NCI-H2081 treated with DMSO at 0.1 percent for 48 hours (cell line): ENCODE measurements at regions not wholly inside any gene's neighbourhood (a gene's known extent, or its start where the extent isn't known, plus 50 kb on each side); places are given as distances from the start of the nearest gene placed in this dataset.
A peak's percentile ranks its signal among the peaks of the same experiment; 100 is the strongest.

Source experiments
- DNase-seq: peaks from one replicate; lab custom pipeline; 2025; lab: John Stamatoyannopoulos, UW

DNA sequence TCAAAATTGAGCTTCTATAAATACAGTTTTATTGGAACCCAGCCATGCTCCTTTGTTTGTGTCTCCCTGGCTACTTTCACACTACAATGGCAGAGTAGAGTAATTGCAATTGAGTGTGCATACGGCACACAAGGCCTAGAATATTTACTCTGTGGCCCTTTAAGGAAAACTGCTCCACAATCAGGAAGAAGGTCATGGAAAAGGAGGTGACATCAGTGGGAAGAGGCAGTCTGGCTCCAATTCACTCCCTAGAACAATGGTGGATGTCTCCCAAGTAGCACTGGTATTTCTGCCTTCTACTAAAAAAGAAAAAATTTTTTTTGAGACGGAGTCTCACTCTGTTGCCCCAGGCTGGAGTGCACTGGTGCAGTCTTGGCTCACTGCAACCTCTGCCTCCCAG is 51.3 kb downstream of the KRTAP19-8 start:
- DNase-seq = no peak

DNA sequence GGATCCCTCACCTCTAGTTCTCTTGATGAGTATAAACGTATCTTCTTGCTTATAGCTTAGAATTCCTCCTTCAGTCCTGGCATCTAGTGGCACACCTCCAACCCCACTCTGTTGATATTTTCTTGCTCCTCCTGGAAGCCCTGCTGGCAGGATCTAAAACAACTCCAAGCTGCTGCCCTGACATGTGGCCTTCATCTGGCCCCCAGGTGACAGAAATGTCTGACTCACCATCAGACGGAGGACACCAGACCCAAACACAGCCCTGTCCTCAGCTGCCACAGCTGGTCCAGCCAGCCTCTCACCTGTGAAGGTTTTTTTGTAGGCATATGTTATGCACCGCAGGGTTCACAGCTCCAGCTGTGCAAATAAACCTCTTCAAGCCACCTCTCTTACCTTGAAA is 53.4 kb downstream of the KRTAP19-8 start:
- DNase-seq = peak; percentile 2

DNA sequence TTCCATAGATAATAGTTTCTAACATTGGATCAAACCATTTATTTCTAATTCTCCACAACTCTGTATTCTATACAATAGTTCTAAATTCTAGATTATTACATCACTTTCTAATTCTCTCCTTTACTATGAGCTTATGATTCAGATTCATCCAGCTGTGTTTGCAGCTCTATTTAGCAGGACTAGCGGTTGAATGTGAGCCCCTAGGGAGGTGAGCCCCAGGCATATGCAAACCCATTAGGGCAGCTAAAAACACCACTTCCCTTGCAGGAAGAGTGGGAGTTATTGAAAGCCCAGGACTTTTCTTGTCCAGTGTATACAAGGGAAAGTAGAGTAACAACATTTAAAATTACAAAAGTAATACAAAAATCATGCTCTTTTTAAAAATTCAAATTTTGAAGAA is 56.9 kb downstream of the KRTAP19-8 start:
- peak; percentile 18 for DNase-seq

DNA sequence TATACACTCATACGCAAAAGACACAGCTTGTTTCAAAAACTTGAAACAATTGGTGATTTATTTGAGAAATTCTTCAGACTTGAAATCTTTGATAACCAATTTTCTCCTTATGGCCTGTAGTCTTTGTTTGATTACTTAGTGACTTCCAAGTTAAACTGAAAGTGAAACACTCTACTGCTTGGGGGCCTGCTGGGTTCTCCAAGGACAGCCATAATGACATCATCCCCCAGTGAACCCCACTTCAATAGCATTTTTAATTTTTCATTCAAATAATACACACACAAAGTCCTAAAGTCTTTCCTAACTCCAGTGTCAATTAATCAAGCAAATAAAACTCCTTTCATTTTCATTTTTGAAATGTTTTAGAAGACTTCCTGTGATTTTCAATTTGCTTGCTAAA is 59.2 kb downstream of the KRTAP19-8 start:
- DNase-seq = no peak

DNA sequence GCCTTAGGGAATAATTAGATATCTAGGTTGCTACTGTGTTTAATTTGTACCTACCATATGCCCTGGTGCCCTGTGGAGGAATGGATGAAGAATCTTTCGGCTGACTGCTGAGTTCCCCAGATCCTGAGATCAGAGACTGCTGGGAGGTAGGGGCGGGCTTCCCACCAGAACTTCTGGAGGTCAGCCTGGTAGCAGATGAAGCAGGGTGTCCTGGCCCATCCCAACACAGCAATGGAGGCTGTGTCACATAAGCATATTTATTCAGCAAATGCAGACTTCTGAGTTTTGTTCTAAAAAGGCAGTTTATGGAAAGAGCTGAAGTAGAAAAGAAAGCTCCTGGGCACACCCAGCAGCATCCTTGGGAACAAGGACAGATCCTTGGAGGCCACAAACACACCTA is 74.0 kb downstream of the KRTAP19-8 start:
- no peak for DNase-seq

DNA sequence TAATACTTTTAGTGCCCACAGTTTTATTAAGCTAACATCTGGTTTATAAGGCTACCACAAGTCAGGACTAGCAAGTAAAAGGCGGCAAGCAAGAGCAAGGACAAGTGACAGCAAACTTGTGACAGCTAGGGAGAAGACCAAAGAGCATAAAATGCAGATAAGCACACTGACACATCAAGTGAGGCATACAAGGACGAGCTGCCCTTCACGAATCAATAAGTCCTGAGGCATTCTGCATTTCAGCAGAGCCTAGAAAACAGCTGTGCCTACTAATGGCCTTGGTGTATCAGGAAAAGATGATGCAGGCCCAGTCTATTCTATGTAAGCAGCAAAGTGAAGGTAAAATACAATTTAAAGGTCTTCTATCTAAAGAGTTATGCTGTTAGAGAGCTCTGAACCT is 74.8 kb downstream of the KRTAP19-8 start:
- DNase-seq = no peak

DNA sequence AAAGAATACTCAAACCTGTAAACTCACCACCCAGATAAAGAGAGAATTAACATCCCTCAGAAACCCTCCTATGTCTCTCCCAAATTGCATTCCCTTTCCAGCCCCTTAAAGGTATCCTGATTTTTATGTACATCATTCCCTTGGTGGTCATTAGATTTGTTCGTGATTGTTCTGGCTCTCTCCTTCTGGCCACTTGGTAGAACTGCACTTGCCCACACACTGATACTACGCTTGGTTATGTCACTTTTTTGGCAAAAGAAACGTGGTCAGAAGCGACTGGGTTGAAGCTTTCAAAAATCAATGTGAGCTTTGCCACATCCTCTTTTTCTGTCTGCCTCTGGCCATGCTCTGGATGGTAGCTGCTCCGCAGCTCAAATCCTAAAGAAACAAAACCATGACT is 76.3 kb downstream of the KRTAP19-8 start:
- DNase-seq = no peak

DNA sequence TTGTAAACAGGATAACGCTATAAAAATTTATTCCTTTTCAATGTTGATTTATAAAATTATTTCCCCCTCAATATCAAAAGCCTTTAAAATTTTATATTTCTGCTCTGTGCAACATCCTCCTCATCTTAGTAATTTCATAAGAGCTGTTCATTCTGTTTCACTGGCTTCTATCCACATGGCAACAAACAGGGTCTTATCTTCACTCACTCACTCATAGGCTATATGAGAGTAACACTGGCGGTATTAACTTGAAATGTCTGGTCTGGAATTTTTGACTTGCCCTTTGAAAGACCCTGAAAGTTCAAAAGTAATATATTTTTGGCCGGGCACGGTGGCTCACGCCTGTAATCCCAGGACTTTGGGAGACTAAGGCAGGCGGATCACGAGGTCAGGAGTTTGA is 77.4 kb upstream of the KRTAP11-1 start:
- no peak for DNase-seq

DNA sequence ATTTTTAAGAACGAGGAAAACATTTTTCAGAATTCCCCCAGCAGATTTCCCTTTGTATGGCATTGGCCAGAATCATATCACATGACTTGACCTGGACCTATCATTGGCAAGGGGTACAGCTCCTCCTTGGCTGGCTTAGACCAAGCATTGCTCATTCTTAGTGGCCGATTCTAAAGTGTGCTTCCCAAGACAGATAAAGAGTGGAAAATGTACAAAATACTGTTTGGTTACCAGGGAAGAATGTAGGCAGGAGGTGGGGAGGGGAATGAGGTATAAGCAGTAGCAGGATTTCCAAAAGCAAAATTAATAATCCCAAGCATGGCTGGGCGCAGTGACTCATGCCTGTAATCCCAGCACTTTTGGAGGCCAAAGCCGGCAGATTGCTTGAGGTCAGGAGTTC is 75.6 kb upstream of the KRTAP11-1 start:
- DNase-seq = no peak

DNA sequence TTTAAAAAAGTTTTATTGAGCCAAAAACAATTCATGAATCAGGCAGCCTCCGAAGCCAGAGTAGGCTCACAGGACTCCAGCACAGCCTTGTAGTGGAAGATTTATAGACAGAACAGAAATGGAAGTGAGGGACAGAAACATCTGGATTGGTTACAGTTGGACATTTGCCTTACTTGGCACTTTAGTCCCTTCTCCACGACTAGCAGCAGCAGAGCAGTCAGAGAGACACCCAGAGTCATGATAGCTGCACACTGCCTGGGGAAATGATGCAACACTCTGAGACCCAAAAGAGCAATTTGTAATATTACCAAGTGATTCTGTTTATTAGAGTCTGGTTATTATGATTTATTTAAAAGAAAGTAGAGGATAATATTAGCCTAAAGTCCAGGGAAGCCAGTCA is 72.2 kb upstream of the KRTAP11-1 start:
- DNase-seq = no peak

DNA sequence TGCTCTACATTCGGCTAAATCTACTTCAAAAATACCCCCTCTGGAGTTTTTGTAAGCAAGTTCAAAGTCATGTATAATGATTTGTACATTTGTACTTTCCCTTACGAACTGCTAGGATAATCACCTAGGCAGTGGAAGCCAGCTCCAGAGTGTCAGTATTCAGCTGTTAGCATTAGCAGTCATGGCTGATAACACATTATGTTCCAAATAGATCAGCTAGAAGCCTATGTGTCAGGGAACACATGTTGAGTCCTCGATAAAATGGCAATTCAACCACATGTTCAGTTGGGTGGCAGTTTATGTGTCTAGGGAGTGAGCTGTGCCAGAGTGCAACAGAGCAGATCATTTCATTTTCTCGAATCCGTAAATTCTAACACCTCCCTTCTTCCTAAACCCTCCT is 65.8 kb upstream of the KRTAP11-1 start:
- no peak for DNase-seq

DNA sequence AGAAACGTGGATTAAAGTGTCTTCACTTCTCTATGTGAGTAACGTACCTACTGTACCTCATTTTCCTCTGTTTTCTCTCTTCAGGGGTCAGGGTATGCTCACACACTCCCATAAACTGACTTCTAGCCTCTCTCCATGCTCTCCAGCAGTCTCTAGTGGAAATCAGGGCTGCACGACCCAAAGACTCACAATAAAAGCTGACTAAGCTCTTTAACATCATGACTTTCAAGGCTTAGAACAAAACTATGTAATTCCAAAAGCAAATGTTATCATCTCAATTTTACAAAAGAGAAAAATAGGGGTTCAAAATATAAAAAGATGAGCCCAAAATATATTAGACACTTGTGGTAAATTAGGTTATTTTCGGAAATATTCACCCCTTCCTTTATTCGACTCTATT is 62.5 kb upstream of the KRTAP11-1 start:
- no peak for DNase-seq

DNA sequence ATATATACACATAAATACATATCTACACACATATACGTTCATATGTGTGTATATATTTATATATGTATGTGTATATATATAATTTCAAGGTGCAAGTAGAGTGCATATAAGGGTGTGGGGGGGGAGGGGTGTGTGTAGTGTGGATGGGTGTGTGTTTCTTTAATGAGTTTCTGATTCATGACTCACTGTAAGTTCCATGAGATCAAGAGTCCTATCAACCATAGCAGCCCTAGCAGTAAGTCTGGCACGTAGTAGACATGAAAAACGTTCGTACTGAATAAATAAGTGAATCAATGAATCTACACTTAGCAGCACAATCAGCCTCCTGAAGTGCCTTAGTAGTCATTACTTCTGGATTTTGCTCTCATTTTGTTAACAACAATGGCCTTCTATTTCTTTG is 61.9 kb upstream of the KRTAP11-1 start:
- no peak for DNase-seq

DNA sequence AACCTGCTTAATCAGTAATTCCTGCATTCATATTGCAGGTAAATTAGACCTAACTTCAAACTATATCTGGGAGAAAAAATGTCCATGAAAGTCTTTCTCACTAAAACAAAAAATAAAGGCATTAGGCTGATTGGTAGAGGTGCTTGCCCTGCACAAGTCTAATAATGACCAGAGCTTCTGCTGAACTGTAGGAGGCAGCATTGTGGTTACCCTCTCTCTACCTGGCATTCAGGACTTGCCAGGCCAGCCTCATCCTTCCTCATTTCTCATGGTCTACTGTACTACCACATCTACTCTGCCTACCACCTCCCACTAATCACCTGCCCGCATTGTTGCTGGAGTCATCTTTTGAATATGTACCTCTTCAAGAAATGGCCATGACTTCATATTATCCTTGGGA is 60.8 kb upstream of the KRTAP11-1 start:
- no peak for DNase-seq

DNA sequence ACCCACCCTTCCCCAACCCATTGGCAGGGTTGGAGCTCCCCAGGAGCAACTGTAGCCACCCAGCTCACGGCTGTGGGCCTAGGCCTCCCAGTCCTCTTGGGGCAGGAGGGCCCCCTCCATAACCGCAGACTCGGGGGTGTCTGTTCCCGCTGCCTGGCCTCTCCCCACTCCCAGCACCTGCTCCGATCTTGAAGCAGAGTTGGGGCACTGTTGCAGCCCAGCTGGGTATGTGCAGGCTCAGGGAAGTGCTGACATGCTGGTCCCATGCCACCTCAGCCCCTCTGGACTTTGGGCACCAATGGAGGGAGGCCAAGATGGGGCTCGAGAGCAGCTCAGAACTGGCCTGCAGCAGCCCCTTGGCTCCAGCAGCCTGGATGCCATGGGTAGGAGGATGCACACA is 54.8 kb upstream of the KRTAP11-1 start:
- no peak for DNase-seq

DNA sequence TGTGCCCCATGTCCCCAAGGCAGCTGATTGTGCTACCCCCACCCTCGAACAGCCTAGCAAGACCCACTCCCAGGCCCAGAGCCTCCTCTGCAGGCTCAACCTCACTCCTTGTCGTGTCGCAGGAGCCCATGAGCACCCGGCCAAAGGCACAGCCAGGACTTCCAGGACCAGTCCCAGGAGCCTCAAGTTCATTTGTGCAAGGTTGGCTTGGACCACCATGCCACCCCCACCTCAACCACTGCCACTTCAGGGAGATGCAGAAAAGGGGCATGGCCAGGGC is 54.4 kb upstream of the KRTAP11-1 start:
- DNase-seq = no peak

DNA sequence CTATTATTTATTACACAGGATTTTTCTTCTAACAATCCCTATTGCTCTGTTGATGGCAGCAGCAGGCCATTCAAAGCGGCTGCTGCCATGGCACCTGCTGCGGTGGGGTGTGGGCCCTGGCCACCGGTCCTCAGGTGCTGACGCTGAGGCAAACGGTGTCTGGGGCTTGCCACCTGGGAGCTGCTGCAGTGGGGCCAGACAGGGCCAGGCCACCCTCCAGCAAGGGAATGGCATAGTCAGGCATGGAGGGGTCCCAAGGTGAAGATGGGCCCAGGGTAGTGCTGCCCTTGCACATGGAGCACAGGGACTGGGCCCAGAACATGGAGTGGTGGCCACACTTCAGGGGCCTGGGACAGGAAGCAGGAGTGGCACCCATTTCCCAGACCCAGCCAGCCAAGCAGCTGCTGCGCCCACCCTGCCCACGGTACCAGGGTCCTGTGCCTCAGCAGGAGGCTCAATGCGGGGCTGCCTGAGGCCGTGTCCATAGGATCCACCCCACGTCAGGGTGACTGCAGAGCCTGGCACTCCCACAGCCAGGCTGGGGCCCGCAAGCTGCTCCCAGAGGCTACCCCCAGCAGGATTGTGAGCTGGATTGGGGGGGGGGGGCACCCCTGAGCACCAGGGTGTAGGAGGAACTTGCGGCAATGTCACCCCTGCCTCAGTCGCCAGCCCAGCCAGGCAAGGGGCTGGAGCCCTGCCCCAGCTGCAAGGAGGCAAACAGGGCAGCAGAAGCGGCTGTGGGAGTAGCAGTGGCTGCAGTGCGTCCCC is 53.9 kb upstream of the KRTAP11-1 start:
- no peak for DNase-seq

DNA sequence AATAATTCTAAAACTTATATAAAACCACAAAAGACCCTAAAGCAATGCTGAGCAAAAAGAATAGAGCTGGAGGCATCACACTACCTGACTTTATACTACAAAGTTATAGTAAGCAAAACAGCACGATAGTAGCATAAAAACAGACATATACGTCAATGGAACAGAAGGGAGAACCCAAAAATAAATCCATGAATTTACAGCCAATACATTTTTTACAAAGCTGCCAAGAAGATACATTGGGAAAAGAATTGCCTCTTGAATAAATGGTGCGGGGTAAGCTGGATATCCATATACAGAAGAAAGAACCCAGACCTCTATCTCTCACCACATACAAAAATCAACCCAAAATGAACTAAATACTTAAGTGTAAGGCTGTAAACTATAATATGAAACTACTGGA is 51.3 kb upstream of the KRTAP11-1 start:
- no peak for DNase-seq
